Stimulated activated naive CD8-positive, alpha-beta T cell treated with anti-CD3 and anti-CD28 coated beads, Interleukin-15, amount 100 ng/mL, for 72 hours (primary cell): ENCODE measurements at regions not wholly inside any gene's neighbourhood (a gene's known extent, or its start where the extent isn't known, plus 50 kb on each side); places are given as distances from the start of the nearest gene placed in this dataset.

Source experiments
- ATAC-seq: fragments of 150-1000 bp; cut with Tn5 transposase; 2 replicates; pipeline ENCODE4 v1.10.0; 2021; ENCODE audit warnings: mild to moderate bottlenecking, moderate library complexity
- DNase-seq, 2 donors: peaks; one replicate each; pipeline ENCODE4 v3.0.0; 2021 to 2022
- H3K27ac Mint-ChIP-seq, 2 donors: one replicate each; pipeline ENCODE4 v1.8.0; 2022; ENCODE audit warnings: mild to moderate bottlenecking in 2 of 2, mixed read lengths in 2 of 2, moderate library complexity in 2 of 2
- H3K27me3 Mint-ChIP-seq: one replicate; pipeline ENCODE4 v1.8.0; 2022; ENCODE audit warnings: mixed read lengths
- H3K4me1 Mint-ChIP-seq: one replicate; pipeline ENCODE4 v1.8.0; 2022; ENCODE audit warnings: mild to moderate bottlenecking, mixed read lengths
- H3K4me3 Mint-ChIP-seq, 2 donors: one replicate each; pipeline ENCODE4 v1.8.0; 2022; ENCODE audit warnings: mild to moderate bottlenecking in 2 of 2, mixed read lengths in 2 of 2, moderate library complexity in 1 of 2
- H3K9me3 Mint-ChIP-seq, 2 donors: one replicate each; pipeline ENCODE4 v1.8.0; 2022; ENCODE audit warnings: mixed read lengths in 2 of 2

DNA sequence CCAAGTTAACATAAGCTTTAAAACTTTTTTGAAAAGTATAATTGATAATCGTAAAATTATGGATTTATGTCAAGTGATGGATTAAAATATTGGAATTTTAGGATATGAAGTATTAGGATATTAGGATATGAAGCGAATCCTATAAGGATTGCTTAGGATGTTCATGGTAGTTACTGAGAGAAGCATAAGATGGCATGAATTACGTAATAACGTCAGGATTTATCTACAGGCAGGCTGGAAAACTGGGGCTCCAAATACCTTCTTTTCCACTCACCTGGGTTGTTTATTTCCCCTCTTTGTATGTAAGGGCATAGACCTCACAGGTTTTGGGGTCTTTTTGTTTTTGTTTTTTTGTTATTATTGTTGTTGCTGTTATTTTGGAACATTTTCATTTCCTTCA, 65.2 kb upstream of the TMEM33 start:
- peaks cover 76% of the 10 kb centered on the region for H3K27me3 Mint-ChIP-seq
- no peak for ATAC-seq

DNA sequence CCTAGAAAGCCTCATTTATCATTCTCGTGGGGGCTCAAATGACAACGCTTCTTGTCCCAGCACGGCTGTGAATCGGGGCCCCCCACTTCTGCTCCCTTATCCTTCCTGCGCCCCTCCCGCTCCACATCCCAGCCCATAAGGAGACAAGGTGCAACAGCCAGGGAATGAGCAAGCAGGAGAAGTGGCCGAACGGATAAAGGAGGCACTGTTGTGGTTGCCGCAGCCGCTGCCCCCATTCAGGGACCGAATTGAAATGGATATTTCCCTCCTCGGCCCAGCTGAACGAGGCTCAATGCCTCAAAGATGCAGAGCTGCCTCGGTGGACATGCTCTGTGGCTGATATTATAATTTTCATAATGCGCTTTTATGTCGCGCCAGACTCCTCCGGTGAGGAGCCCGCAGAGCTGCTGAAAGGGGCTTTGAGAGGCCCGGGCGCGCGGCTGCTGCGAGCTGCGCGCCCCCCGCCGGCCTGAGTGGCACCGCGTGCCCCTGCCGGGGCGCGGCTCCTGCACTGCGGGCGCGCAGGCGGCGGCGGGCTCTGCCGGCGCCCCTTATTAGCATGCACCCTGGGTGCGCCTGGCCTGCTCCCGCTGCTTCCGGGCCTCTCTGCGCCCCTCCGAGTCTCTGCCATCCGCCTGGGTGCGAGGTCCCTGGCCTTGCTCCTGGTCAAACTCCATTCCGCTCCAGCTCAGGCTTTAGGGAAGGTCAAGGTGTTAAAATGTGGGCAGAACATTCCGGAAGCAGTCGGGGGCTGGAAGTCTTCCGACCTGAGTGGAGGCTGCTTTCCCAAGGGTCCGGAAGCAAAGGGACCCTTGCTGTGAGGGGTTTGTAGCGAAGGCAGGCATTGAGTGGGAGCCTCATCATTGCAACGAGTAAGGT, 68.2 kb upstream of the TMEM33 start:
- Mint-ChIP-seq H3K27ac (no peak overlapping the region), H3K4me3 (peak overlapping the region; percentile 35 to 48), H3K4me1 (peaks cover 20% of the 10 kb centered on the region), H3K9me3 (no peaks in the 10 kb centered on the region), H3K27me3 (peaks cover 72% of the 10 kb centered on the region)
- ATAC-seq, result peak; percentile 70
- no peak for DNase-seq

More for the DNA sequence above, 65.2 kb upstream of the TMEM33 start:
- Mint-ChIP-seq H3K4me1 (peaks cover 28% of the 10 kb centered on the region), H3K9me3 (no peaks in the 10 kb centered on the region), H3K4me3 (no peak overlapping the region), H3K27ac (no peak overlapping the region)
- DNase-seq, result no peak

DNA sequence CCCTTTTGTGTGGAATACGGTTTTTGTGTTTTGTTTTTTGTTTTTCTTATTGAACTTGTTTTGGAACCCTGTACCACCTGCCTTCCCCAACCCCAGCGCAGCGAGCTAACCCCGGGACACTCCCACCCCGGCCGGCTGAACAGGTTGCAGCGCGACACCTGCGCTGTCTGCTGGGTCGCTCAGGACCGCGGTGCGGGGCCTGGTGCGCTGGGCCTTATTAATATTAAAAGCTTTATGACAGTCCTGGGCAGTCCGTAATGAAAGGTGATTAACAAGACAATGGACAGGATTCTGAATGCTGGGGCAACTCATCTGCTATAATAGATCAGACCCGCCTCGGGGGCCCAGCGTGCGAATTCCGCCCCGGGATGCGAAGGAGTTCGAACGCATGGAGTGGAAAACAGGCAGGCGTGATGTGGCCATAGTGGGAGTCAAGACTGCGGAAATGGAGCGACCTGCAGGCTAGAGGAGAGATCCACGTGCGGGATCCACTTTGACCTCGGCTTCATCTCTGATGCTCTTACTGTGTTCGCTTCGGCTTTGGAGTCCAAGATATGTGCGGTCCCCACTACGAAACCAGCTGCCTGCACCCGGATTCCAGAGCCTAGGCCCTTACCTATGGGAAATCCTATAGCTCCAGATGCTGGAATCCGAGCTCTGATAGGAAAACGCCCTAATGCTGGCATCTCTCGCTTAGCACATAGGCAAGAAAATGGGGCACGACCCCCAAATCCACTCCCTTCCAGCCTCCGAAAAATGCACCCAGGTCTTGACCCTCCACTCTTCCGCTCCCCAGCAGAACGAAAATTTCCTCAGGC, 69.0 kb upstream of the TMEM33 start:
- Mint-ChIP-seq H3K4me3 (peak overlapping the region in 1 of 2 donors; percentile 44), H3K4me1 (peaks cover 20% of the 10 kb centered on the region), H3K9me3 (no peaks in the 10 kb centered on the region), H3K27ac (no peak overlapping the region), H3K27me3 (peaks cover 65% of the 10 kb centered on the region)
- no peak for DNase-seq
- no peak for ATAC-seq

DNA sequence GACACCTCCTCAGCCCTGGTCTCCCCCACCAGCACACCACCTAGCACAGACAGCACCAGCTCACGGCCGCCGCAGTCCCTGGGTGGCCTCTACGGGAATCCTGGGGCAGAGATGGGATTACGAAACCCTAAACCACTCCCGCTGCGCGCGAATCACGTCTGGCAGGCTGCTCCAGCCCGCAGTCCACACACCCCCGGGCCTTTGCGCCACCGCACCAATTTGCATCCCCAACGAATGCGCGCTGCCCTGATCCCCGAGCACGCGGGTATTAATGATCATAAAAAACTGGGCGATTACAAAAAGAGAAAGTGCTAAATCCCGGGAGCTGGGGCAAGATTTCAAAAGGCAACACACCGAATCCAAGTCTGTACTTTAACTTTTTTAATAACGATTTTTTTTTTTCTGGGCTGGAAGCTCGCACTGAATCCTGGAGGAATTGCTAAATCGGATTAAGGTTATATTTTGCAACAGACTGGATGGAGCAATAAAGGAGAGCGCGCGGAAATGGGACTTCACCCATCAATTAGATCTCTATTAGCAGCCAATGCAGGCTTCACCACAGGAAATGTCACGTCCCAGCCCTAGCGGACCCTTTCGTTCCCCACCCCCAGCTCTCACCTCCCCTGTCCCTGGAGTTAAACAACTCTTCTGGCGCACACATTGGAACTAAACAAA, 69.8 kb upstream of the TMEM33 start:
- Mint-ChIP-seq H3K4me1 (peaks cover 20% of the 10 kb centered on the region), H3K9me3 (no peaks in the 10 kb centered on the region), H3K4me3 (peak overlapping the region in 1 of 2 donors; percentile 1), H3K27ac (no peak overlapping the region), H3K27me3 (peaks cover 60% of the 10 kb centered on the region)
- no peak for DNase-seq
- no peak for ATAC-seq

DNA sequence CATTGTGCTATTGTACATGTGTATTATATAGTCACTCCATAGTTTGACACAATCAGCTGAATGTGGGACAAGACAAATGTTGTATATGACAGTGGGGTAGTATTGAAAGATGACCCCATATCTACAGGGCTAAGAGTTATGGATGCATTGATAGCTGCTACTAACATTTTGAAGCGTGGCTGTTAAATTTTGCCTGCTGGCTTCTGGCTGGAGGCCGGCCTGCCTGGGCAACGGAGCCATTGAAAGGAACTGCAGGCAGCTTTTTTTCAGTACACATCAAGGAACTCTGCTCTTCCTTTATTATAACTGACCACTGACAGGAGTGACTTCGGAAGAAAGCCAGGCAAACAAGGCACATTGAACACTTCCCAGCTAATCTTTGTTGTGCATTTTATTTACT, 76.1 kb upstream of the TMEM33 start:
- no peaks in the 10 kb centered on the region for H3K9me3 Mint-ChIP-seq
- H3K4me1 Mint-ChIP-seq, result no peaks in the 10 kb centered on the region
- no peak overlapping the region for H3K4me3 Mint-ChIP-seq
- H3K27ac Mint-ChIP-seq, result no peak overlapping the region
- ATAC-seq (no peak), DNase-seq (no peak)
- peaks cover 45% of the 10 kb centered on the region for H3K27me3 Mint-ChIP-seq

- H3K27me3 Mint-ChIP-seq, result peaks cover 47% of the 10 kb centered on the region
- H3K9me3 Mint-ChIP-seq, result no peaks in the 10 kb centered on the region
- no peaks in the 10 kb centered on the region for H3K4me1 Mint-ChIP-seq
- DNase-seq (no peak), ATAC-seq (no peak)
- H3K27ac Mint-ChIP-seq, result no peak overlapping the region
- no peak overlapping the region for H3K4me3 Mint-ChIP-seq
Measured at GRCh38 chr4:41857226-41857641, 78.0 kb upstream of the TMEM33 start.

GRCh38 chr4:41856797-41857196, 78.4 kb upstream of the TMEM33 start:
- Mint-ChIP-seq H3K9me3 (no peaks in the 10 kb centered on the region), H3K4me3 (no peak overlapping the region), H3K27ac (no peak overlapping the region), H3K4me1 (no peaks in the 10 kb centered on the region), H3K27me3 (peaks cover 48% of the 10 kb centered on the region)
- DNase-seq, result no peak
- no peak for ATAC-seq

- no peak overlapping the region for H3K27ac Mint-ChIP-seq
- ATAC-seq, result no peak
- peaks cover 42% of the 10 kb centered on the region for H3K27me3 Mint-ChIP-seq
- no peaks in the 10 kb centered on the region for H3K4me1 Mint-ChIP-seq
- H3K9me3 Mint-ChIP-seq, result no peaks in the 10 kb centered on the region
- H3K4me3 Mint-ChIP-seq, result no peak overlapping the region
- no peak for DNase-seq
Measured at GRCh38 chr4:41853973-41854372, 81.3 kb upstream of the TMEM33 start.

DNA sequence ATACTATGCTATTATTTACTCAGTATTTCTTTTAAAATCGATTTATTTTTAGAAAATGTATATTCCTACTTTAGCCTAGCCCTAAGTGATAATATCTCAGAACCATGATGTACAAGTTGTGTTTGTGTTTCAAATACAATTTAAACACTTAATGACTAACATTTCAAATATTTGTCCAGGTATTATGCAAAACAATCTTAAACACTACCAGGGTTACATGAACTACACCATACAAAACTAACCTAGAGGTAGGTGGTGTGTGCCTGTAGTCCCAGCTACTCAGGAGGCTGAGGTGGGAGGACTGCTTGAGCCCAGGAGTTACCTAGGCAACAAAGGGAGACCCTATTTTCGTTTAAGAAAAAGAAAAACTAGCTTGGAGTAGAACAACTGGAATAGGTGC, 83.0 kb upstream of the TMEM33 start:
- Mint-ChIP-seq H3K27me3 (peaks cover 25% of the 10 kb centered on the region), H3K27ac (no peak overlapping the region), H3K9me3 (no peaks in the 10 kb centered on the region), H3K4me1 (no peaks in the 10 kb centered on the region), H3K4me3 (no peak overlapping the region)
- ATAC-seq (no peak), DNase-seq (no peak)

DNA sequence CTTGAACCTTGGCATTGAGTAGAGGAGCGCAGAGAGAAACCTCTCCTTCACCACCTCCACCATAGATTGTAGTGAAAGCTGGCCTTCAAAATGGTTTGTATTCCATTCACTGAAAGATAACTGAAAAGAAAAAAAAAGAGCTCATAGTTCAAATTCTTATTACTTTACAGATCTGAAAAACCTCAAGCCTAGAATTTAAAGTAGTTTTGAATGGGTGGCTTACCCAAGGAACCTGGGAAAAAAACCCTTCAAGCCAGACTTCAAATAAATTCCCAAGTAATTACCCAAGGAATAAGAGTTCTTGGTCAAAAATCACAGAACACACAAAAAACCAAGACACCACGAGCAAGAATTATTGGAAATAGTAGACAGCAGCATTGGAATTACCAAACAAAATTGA, 83.6 kb upstream of the TMEM33 start:
- no peak overlapping the region for H3K4me3 Mint-ChIP-seq
- H3K27ac Mint-ChIP-seq, result no peak overlapping the region
- no peaks in the 10 kb centered on the region for H3K9me3 Mint-ChIP-seq
- DNase-seq (no peak), ATAC-seq (no peak)
- H3K27me3 Mint-ChIP-seq, result peaks cover 24% of the 10 kb centered on the region
- no peaks in the 10 kb centered on the region for H3K4me1 Mint-ChIP-seq

DNA sequence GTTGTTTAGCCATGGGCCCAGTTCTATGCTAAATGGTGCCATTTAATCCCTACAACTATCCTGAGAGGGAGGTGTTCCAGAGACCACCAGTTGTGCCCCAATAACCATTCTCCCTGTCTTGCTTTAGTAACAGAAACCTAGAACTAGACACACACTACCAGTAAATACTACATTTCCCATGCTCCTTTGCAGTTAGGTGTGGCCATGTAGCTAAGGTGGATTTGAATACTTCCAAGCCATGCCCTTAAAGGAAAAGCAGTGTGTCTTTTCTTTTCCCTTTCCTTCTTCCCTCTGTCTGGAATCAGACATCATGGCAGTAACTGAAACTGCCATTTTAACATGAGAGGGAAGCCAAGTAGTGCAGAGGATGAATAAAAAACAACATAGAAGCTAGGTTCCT, 90.9 kb upstream of the TMEM33 start:
- H3K9me3 Mint-ChIP-seq, result peaks cover 5 to 7% of the 10 kb centered on the region in 2 donors
- ATAC-seq (no peak), DNase-seq (no peak)
- peaks cover 5% of the 10 kb centered on the region for H3K4me1 Mint-ChIP-seq
- H3K4me3 Mint-ChIP-seq, result no peak overlapping the region
- no peak overlapping the region for H3K27ac Mint-ChIP-seq
- H3K27me3 Mint-ChIP-seq, result peaks cover 8% of the 10 kb centered on the region

- H3K27me3 Mint-ChIP-seq, result peaks cover 8% of the 10 kb centered on the region
- ATAC-seq, result peak; percentile 95
- peak overlapping the region; percentile 10 to 32 for H3K4me3 Mint-ChIP-seq
- DNase-seq, result peak in 1 of 2 donors; percentile 19
- peaks cover 5% of the 10 kb centered on the region for H3K4me1 Mint-ChIP-seq
- H3K9me3 Mint-ChIP-seq, result peaks cover 5 to 7% of the 10 kb centered on the region in 2 donors
- no peak overlapping the region for H3K27ac Mint-ChIP-seq
Measured at GRCh38 chr4:41839916-41840854, 91.7 kb upstream of the PHOX2B start.

- H3K9me3 Mint-ChIP-seq, result peaks cover under 1 to 1% of the 10 kb centered on the region in 2 donors
Measured at GRCh38 chr4:41838590-41838989, 90.1 kb upstream of the PHOX2B start.

GRCh38 chr4:41835321-41835995, 86.9 kb upstream of the PHOX2B start:
- Mint-ChIP-seq H3K4me1 (peaks cover 5% of the 10 kb centered on the region), H3K4me3 (no peak overlapping the region), H3K27ac (no peak overlapping the region), H3K9me3 (peaks cover 0 to 5% of the 10 kb centered on the region in 2 donors), H3K27me3 (peaks cover 10% of the 10 kb centered on the region)
- DNase-seq (no peak), ATAC-seq (no peak)

More at GRCh38 chr4:41838590-41838989, 90.1 kb upstream of the PHOX2B start:
- H3K4me1 Mint-ChIP-seq, result peaks cover 5% of the 10 kb centered on the region
- no peak for DNase-seq
- ATAC-seq, result no peak
- H3K4me3 Mint-ChIP-seq, result no peak overlapping the region
- H3K27me3 Mint-ChIP-seq, result peaks cover 2% of the 10 kb centered on the region
- no peak overlapping the region for H3K27ac Mint-ChIP-seq
